ENCODE measurements at regions not wholly inside any gene's neighbourhood (a gene's known extent, or its start where the extent isn't known, plus 50 kb on each side); places are given as distances from the start of the nearest gene placed in this dataset.
A peak's percentile ranks its signal among the peaks of the same experiment; 100 is the strongest.

DNA sequence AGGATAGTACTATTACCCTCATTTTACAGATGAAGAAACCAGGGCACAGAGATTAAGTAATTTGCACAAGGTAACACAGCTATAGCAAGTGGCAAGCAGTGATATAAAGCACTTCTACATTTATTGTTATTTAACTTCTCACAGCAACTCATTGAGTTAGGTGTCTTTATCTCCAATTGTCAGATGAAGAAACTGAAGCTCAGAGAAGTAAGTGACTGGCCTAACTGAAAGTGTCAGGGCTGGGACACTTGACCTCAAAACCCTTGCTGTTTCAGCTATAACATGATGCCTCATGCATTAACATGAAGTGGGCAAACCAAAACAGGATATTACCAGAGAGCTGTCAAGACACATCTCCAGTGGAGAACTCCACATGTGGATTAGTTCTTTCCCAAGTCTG, 65.8 kb upstream of the LEKR1 start:
- peak in 1 of 3 experiments; percentile 50 for DNase-seq

DNA sequence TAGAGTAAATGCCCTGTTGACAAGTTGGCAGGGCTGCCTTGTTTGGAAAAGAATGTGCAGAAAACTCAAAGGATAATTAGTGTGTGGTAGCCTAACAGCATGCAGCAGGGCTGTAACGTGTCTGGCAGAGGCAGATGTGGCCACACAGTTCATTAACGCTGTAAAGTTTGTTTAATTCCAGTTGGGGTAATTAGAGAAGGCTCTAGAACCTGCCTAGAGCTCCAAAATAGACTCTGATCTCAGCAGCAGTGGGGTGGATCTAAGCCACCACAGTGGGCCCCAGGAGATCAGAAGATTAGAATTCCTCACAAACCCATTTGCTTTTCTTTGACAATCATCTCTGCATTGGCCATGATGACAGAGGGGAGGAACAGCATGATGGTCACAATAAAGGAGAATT, 65.1 kb upstream of the LEKR1 start:
- peak in 2 of 3 experiments; percentile 33 to 73 for DNase-seq

DNA sequence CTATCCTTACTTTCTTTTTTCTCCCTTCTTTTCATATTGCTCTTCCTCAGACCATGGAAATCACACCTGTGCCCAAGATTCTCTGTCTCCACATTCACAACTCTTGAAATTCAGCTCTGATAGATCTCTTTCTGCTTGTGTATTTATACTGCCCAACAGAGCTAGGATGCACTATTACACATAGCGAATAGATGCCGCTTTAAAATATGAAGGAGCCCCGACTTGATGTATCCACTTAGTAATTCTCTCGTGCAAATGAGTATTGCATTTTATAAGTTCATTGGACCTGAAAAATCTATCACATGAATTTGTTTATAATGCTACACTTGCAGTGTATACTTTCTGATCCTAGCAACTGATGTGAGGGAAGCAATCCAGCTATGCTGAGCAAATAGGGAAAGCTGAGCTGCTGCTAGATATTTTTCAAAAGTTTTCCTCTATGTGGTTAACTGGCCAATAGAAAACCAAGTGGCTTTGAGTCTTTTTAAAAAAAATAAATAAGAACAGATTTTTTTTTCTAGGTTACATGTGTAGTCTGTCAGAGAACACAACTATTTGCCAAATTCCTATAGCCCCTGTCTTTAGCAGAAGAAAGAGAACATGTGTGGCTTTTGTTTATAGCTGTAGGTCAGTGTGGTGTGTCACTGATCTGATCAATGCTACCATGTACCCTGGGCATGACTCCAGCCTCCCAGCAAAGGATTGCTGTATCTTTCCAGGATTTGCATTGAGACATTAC, 64.3 kb upstream of the LEKR1 start:
- DNase-seq = no peak

DNA sequence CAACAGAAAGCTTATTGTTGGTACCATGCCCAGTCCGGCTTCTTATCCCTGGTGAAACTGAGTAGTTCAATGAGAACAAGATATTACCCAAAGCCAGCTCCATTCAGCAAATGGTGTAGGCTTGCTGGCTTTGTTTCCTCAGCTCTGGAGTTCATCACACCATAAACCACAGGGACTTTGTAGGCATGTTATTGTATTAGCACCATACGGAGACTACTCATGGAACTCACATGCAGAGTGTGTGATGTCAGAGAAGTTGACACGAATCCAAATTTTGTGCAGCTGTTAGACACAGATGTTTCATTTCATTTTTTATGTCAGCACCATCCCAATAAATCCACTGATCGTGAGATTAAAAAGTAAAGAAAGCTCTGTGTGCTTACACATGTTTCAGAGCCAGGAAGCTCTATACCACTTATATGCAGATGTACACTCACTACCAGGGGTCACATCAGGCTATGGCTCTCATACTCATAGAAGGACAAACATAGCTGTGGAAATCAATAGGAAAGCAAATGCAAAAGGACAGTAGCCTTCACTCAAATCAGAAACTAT, 63.4 kb upstream of the LEKR1 start:
- DNase-seq = no peak

DNA sequence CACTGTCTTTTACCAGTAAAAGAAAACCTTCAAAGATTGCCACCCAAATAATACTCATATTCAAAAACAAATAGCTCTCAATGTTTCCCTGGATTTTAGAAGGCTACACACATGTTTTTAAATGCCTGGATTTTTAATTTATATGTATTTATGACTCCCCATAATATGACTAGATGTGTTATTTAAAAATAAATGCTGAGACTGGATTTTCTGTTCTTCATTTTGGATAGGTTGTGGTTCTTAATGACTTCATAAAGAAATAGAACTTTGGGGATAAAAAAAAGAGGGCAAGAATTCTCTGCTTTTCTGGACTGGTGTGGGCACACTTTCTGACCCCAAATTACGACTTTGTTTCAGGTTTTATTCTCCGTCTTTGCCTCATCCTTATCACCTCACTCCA, 62.8 kb upstream of the LEKR1 start:
- no peak for DNase-seq

DNA sequence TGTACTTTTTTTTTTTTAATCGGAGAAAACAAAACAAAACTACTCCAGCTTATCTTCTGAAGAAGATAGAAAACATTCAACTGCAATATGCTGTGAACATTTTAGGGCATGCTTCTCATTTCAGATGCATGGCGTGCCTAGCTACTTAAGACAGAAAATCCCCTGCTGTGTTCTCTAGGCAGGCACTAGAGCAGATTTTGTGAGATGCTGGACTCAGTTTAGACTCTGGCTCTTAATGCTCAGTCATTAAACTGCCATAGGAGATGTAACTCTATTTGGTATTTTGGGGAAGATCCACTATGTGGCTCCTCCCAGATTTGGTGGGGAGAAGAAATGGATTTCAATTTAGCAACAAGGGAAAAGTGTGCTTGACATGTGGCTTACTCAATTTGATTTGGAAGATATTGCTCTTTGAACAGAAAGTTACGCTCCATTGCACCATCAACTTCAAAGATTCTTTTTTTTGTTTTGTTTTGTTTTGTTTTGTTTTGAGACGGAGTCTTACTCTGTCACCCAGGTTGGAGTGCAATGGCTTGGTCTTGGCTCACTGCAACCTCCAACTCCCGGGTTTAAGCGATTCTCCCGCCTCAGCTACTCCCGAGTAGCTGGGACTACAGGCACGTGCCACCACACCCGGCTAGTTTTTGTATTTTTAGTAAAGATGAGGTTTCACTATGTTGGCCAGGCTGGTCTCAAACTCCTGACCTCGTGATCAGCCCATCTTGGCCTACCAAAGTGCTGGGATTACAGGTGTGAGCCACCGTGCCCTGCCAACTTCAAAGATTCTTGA, 62.0 kb upstream of the LEKR1 start:
- DNase-seq = no peak

DNA sequence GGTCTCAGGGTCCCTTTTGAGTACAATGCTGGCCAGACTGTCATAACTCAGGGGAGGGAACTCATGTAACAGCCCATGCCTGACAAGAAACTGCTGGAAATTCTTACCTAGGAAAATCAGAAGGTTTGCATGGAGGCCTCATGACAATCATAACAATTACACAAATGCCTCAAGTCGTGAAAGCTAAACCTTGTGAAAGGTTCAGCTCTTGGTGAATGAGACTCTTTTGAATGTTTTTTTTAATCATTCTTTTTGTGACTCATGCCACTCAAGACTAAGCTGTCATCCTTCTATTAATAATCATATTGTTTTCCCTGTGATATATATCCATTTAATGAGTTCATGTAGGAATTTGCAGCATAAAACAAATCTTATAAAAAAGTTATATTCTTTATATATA, 61.4 kb upstream of the LEKR1 start:
- no peak for DNase-seq

DNA sequence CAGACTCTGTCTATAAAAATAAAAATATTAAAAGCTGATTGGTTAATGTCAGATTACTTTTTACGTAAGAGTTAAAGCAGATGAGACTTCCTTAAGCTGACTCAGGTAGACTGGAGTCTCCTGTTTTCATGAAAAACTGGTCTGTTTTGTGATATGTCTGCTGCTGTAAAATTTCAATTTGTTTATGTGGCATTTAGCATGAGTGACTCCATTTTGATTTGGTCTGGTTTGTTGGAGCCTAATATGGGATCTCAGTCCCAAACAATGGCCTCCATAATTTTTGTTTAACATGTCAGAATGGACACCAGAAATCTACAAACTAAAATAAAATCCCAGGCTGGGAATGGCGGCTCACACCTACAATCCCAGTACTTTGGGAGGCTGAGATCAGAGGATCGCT, 57.8 kb upstream of the LEKR1 start:
- DNase-seq = no peak

DNA sequence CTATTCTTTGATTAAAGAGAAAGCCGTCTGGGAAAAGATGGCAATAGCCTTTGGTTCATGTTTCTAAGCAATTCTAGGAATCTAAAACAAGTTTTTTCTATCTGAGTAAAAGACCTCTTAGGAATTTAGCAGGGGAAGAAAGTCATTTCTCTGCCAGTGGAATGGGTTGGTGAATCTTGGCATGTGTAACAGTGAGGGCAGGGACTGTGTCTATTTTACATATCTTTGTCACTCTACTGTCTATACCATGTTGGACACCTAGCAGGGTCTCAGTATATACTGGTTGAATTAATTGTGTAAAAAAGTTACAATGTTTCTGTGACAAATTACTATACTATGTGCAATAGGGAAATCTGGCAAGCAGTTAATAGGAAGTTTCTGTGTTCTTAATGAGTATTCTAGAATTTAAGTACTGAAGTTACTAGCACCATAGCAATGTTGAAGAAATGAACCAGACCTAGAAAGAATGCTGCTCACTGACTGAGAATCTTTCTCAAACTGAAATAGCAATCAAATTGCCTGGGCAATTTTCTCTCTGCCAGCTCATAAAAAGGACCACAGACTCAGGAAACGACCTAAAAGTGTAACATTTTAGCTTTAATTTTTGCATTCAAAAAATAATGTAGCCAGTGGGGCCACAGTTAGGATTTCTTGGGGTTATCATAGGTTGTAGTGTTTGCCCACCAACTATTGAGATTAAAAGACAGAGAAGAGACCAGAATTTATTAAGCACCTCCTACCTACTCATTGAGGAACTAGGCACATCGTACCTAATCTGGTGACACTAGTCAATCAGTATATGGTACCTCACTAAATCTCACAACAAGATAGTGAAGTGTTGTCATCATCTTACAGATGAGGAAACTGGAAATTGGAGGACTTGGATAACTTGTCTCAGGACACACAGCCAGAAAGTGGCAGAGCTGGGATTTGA, 56.2 kb upstream of the LEKR1 start:
- no peak for DNase-seq

DNA sequence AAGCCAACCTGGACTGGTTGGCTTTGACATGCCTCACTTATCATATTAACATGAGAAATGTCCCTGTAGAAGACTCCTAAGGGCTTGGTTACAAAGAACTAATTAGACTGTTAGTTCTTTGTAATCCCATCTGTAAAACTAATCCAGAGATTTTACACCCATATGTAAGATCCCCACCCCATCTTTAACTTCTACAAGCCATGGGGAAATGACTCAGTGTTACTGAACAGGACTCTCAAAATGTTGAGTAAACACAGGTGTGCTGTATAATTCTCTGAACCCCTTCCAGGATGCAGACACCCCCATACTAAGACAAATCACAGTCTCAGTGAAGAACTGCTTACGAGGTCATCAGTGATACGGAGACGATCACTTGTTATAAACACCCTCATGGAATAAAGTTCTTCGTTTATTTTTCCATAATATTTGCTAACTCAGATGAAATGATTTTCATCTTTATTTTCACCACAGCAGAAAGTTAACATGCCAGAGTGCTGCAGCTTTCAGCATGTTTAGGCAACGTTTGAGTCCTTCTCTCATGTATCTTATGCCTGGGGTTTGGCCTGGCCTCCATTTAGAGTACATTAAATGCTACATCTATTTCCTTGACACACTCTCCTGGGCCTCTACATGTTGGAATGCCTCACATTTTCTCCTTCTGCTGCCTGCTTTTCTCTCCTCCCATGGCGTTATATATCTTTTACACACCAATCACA, 55.3 kb upstream of the LEKR1 start:
- DNase-seq = no peak

DNA sequence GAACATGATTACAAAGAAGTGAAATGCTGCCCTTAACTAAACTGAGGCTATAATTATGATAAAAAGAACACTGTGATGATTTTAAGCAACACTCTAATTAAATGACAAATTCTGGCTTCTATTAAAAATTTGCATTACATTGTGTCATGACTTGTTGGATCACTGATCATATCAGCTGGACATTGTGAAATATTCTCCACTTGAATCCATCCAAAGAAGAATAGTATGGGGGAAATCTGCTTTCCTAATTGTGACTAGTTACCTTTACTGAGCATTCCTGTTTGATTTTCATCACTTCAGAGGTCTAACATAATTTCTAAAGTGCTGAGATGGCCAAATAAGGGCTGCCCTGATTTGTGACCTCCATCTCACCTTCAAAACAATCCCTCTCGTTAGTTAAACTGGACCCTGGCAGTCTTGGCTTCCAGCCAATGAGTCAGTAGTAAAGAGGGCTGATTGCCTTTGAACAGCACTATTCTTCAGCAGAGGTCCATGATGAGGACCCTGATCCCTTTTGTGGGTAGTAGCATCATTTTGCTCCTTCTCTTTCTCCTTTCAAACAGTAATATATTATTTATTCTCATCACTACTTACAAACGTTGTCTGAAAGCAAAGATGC, 53.5 kb upstream of the LEKR1 start:
- DNase-seq = peak in 1 of 3 experiments; percentile 64

DNA sequence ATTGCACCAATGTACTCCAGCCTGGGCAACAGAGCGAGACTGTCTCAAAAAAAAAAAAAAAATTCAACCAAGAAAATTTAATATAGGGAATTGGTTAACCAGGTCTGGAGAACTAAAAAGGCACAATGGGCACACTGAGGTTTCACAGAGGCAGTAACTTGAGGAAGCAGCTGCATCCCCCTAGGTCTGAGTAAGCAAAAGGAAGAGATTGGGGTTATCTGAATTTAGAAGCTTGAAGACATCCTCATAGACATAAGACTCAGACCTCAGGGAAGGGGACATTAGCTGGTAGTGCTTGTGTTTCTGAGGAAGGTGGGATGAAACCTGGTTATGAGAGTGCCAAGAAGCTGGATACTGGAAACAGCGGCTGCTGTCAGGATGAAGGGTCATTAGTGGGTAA, 50.1 kb upstream of the LEKR1 start:
- no peak for DNase-seq

All from NCI-H1417 (cell line).